Ishikawa (cell line): ENCODE measurements at regions not wholly inside any gene's neighbourhood (a gene's known extent, or its start where the extent isn't known, plus 50 kb on each side); places are given as distances from the start of the nearest gene placed in this dataset.

ENCODE experiments used
- CEBPB ChIP-seq: IDR thresholded peaks from 2 replicates; pipeline ENCODE4 v1.6.1; 2012
- CREB1 ChIP-seq: IDR thresholded peaks from 2 replicates; pipeline ENCODE4 v1.6.1; 2012; ENCODE audit warnings: low read depth
- EGR1 ChIP-seq: IDR thresholded peaks from 2 replicates; pipeline ENCODE4 v1.6.1; 2012
- EP300 ChIP-seq: IDR thresholded peaks from 2 replicates; pipeline ENCODE4 v1.6.1; 2012; ENCODE audit warnings: borderline replicate concordance
- FOXM1 ChIP-seq: IDR thresholded peaks from 2 replicates; pipeline ENCODE4 v1.6.1; 2012; ENCODE audit warnings: low read depth, borderline replicate concordance
- NFIC ChIP-seq: IDR thresholded peaks from 2 replicates; pipeline ENCODE4 v1.6.1; 2012
- RAD21 ChIP-seq: IDR thresholded peaks from 2 replicates; pipeline ENCODE4 v1.6.1; 2012; ENCODE audit warnings: low read depth
- TAF1 ChIP-seq: IDR thresholded peaks from 2 replicates; pipeline ENCODE4 v1.6.1; 2012; ENCODE audit warnings: low read depth, mild to moderate bottlenecking
- TCF12 ChIP-seq: IDR thresholded peaks from 2 replicates; pipeline ENCODE4 v1.6.1; 2012; ENCODE audit warnings: low read depth
- TEAD4 ChIP-seq: IDR thresholded peaks from 2 replicates; pipeline ENCODE4 v1.6.1; 2012
- YY1 ChIP-seq: IDR thresholded peaks from 2 replicates; pipeline ENCODE4 v1.6.1; 2012; ENCODE audit warnings: low read depth
- ZBTB7A ChIP-seq: IDR thresholded peaks from 2 replicates; pipeline ENCODE4 v1.6.1; 2012; ENCODE audit warnings: low read depth
- TF ChIP-seq, protein P1 (sequence below): IDR thresholded peaks from 2 replicates; pipeline ENCODE4 v1.6.1; 2012
- TF ChIP-seq, protein P2 (sequence below): IDR thresholded peaks from 2 replicates; pipeline ENCODE4 v1.6.1; 2012; ENCODE audit warnings: low read depth, mild to moderate bottlenecking
- TF ChIP-seq, protein P3 (sequence below): IDR thresholded peaks from 2 replicates; pipeline ENCODE4 v1.6.1; 2012

DNA sequence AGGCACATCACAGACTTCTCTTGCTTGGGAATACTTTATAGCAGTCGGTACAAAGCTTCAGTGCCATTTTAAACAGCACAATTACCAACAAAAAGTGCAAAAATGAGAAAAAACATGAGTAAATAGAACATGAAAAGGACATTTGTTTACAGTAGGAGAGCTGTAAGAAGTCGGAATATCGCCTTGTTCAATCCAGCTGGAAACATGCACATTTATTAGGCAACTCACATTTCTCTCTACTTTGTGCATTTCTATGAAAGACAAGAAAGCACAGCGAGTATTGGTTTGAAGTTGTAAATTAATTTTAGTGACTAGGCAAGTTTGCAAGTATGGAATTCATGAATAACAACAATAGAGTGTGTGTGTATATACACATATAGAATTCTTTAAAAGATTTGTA lies 484.7 kb downstream of the DACH1 start:
- TF ChIP-seq TEAD4 (no peak), YY1 (no peak)
- TF ChIP-seq, protein P1, sequence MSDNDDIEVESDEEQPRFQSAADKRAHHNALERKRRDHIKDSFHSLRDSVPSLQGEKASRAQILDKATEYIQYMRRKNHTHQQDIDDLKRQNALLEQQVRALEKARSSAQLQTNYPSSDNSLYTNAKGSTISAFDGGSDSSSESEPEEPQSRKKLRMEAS = no peak

DNA sequence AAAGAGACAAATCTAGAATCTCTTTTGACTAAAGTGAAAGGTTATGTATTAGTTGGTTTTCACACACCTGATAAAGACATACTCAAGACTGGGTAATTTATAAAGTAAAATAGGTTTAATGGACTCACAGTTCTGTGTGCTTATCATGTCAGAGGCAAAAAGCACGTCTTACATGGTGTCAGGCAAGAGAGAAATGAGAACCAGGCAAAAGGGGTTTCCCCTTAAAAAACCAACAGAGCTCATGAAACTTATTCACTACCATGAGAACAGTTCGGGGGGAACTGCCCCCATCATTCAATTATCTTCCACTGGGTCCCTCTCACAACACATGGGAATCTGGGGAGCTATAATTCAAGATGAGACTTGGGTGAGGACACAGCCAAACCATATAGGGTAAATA lies 486.8 kb downstream of the DACH1 start:
- TF ChIP-seq TEAD4 (no peak), RAD21 (no peak), FOXM1 (no peak), ZBTB7A (no peak), TAF1 (no peak), EGR1 (no peak), YY1 (no peak), EP300 (no peak), TCF12 (no peak), CREB1 (no peak), NFIC (no peak), CEBPB (no peak)
- TF ChIP-seq, protein P1 = no peak
- TF ChIP-seq, protein P2, sequence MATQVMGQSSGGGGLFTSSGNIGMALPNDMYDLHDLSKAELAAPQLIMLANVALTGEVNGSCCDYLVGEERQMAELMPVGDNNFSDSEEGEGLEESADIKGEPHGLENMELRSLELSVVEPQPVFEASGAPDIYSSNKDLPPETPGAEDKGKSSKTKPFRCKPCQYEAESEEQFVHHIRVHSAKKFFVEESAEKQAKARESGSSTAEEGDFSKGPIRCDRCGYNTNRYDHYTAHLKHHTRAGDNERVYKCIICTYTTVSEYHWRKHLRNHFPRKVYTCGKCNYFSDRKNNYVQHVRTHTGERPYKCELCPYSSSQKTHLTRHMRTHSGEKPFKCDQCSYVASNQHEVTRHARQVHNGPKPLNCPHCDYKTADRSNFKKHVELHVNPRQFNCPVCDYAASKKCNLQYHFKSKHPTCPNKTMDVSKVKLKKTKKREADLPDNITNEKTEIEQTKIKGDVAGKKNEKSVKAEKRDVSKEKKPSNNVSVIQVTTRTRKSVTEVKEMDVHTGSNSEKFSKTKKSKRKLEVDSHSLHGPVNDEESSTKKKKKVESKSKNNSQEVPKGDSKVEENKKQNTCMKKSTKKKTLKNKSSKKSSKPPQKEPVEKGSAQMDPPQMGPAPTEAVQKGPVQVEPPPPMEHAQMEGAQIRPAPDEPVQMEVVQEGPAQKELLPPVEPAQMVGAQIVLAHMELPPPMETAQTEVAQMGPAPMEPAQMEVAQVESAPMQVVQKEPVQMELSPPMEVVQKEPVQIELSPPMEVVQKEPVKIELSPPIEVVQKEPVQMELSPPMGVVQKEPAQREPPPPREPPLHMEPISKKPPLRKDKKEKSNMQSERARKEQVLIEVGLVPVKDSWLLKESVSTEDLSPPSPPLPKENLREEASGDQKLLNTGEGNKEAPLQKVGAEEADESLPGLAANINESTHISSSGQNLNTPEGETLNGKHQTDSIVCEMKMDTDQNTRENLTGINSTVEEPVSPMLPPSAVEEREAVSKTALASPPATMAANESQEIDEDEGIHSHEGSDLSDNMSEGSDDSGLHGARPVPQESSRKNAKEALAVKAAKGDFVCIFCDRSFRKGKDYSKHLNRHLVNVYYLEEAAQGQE = no peak
- TF ChIP-seq, protein P3, sequence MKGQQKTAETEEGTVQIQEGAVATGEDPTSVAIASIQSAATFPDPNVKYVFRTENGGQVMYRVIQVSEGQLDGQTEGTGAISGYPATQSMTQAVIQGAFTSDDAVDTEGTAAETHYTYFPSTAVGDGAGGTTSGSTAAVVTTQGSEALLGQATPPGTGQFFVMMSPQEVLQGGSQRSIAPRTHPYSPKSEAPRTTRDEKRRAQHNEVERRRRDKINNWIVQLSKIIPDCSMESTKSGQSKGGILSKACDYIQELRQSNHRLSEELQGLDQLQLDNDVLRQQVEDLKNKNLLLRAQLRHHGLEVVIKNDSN = no peak

DNA sequence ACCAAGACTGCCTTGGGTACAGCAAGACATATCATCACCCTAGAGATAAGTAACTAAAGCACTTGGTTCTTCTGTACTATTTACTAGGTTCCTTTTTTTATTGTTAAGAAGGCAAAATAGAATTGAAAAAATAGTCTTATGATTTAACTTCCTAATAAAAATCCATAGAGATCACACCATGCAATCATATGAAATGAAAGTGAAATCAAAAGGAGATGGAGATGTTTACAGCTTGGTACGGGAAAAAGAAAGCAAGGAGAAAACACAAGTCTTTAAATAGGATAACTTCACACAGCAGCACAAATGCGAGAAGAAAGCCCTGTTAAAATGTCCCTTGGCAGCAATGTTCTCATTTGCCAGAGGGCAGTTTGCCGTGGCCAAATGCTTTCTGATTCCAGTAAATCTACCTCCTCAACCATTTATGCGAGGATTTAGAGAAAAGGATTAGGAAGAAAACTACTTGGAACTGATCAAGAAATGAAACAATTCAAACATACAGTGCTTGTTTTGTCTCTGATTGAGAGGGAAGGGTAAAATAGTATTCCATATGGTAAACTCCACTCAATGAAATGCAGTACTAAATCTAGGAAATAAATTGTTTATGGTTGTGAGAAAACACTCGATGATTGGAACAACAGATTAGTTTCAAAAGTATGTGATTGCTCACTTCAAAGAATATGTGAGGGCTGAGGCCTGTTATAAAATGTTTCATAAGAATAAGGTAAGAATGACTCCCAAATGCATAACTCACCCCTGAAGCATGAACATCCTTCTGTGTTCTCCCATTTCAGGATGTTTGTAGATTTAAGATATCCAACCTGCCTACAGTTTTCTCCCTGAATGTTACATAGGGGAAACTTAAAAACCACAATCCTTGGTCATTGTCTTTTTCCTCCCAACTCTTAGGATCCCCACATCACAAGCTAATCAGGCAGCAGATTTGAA lies 487.8 kb downstream of the DACH1 start:
- TF ChIP-seq YY1 (no peak), CEBPB (no peak)

DNA sequence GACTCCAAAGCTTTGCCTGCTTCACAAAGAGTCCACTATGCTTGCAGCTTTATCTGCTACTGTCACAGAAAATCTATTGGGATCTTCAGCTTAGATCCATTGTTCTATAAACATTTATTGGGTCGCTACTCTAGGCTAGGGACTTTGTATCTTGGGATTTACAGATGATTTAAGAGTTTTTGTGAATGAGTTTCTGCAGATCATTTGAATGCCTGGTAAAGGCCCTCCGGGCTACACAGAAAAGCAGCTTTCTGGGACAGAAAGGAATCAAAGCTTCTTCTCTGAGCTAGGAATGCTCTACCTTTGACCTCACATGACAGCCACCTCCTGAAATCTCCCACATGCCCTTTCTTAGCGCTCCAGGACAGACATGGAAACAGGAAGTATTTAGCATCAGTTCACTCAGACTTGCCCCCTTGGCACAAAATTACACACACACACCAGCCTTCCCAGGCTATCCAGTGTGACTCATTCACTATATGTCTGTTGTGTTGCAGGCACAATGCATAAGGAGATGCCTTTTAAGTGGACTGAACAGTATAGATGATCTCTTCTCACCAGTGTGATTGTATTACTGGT lies 492.4 kb downstream of the DACH1 start:
- no peak for TF ChIP-seq ZBTB7A
- TF ChIP-seq, protein P2 = no peak
- no peak for TF ChIP-seq CREB1
- TF ChIP-seq CEBPB = no peak
- no peak for TF ChIP-seq NFIC
- TF ChIP-seq TCF12 = no peak
- TF ChIP-seq EGR1 = no peak
- TF ChIP-seq, protein P1 = no peak
- no peak for TF ChIP-seq EP300
- no peak for TF ChIP-seq TAF1
- no peak for TF ChIP-seq YY1
- TF ChIP-seq TEAD4 = no peak
- TF ChIP-seq, protein P3 = no peak

DNA sequence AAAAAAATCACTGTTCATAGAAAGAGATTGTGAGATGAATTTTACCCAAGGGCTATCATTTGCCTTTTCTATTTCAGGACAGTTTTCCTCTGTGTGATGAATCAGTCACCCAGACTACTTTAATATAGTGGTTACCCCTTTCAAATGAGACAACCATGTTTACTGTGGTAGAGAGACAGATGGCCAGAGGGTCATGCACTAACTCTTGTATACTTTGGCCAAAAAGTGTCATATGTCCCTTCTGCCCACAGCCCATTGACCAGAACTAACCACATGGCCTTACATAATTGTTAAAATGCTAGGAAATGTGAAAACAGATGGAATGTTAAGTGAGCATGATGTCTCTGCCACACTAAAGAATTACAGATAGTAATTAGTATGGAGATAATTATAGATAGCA lies 498.7 kb downstream of the DACH1 start:
- TF ChIP-seq, protein P2 = no peak
- TF ChIP-seq, protein P1 = no peak
- TF ChIP-seq CREB1 (no peak), FOXM1 (no peak), TAF1 (no peak), EGR1 (no peak), RAD21 (no peak), ZBTB7A (no peak), YY1 (no peak), CEBPB (no peak), EP300 (no peak), TCF12 (no peak)
